ENCODE measurements at regions not wholly inside any gene's neighbourhood (a gene's known extent, or its start where the extent isn't known, plus 50 kb on each side); places are given as distances from the start of the nearest gene placed in this dataset.

GRCh38 chr18:39380186-39380725 is 1814.7 kb upstream of the CELF4 start:
- ChIA-PET CTCF (no interaction called here), POLR2A (ENCODE audit: unreplicated experiment) (no interaction called here)
- Histone ChIP-seq H3K9me3 (ENCODE audit: low read length) (no peaks in the 10 kb centered on the region), H3K27me3 (ENCODE audit: low read length) (no peaks in the 10 kb centered on the region), H3K79me2 (ENCODE audit: low read length) (no peaks in the 10 kb centered on the region), H3K9me2 (replicated peaks; ENCODE audit: low read length) (no peaks in the 10 kb centered on the region), H3K36me3 (ENCODE audit: low read depth, low read length) (no peaks in the 10 kb centered on the region), H3K4me2 (ENCODE audit: low read length) (no peak overlapping the region), H3K9ac (ENCODE audit: low read length) (no peak overlapping the region), H3F3A (ENCODE audit: low read length, unreplicated experiment) (no peaks in the 10 kb centered on the region), H3K4me3 (ENCODE audit: low read length) (no peak overlapping the region), H3K4me1 (ENCODE audit: insufficient read depth, low read length) (no peaks in the 10 kb centered on the region), H3K27ac (ENCODE audit: low read length) (no peak overlapping the region), H2AFZ (ENCODE audit: low read length) (no peak overlapping the region), H4K20me1 (ENCODE audit: low read length) (no peaks in the 10 kb centered on the region)
- TF ChIP-seq CTCF (conservative IDR thresholded peaks at IDR 0.05; ENCODE audit: low read depth, low read length) = no peak
- no peak for TF ChIP-seq EZH2 (IDR thresholded peaks at IDR 0.05; ENCODE audit: low read length, unreplicated experiment)
- TF ChIP-seq EZH2phosphoT487 (IDR thresholded peaks at IDR 0.05; ENCODE audit: borderline replicate concordance, low read length) = no peak
- intact Hi-C loops (cut with micrococcal nuclease) = no loop called here
- DNase-seq (no peak), ATAC-seq (no peak)
- no TSS peak for BruUV-seq (replicated peaks)

- Histone ChIP-seq H4K20me1 (ENCODE audit: low read length) (no peaks in the 10 kb centered on the region), H3K4me1 (ENCODE audit: insufficient read depth, low read length) (no peaks in the 10 kb centered on the region), H3K79me2 (ENCODE audit: low read length) (no peaks in the 10 kb centered on the region), H3K9me2 (replicated peaks; ENCODE audit: low read length) (no peaks in the 10 kb centered on the region), H3K9ac (ENCODE audit: low read length) (no peak overlapping the region), H3F3A (ENCODE audit: low read length, unreplicated experiment) (no peaks in the 10 kb centered on the region), H3K9me3 (ENCODE audit: low read length) (no peaks in the 10 kb centered on the region), H3K36me3 (ENCODE audit: low read depth, low read length) (no peaks in the 10 kb centered on the region), H3K27ac (ENCODE audit: low read length) (no peak overlapping the region), H3K4me3 (ENCODE audit: low read length) (no peak overlapping the region), H3K4me2 (ENCODE audit: low read length) (no peak overlapping the region), H2AFZ (ENCODE audit: low read length) (no peak overlapping the region), H3K27me3 (ENCODE audit: low read length) (no peaks in the 10 kb centered on the region)
- ATAC-seq (no peak), DNase-seq (no peak)
- TF ChIP-seq EZH2 (IDR thresholded peaks at IDR 0.05; ENCODE audit: low read length, unreplicated experiment) (no peak), EZH2phosphoT487 (IDR thresholded peaks at IDR 0.05; ENCODE audit: borderline replicate concordance, low read length) (no peak), CTCF (conservative IDR thresholded peaks at IDR 0.05; ENCODE audit: low read depth, low read length) (no peak)
- no TSS peak for BruUV-seq (replicated peaks)
- ChIA-PET POLR2A (ENCODE audit: unreplicated experiment) (no interaction called here), CTCF (no interaction called here)
- intact Hi-C loops (cut with micrococcal nuclease) = no loop called here
Measured at GRCh38 chr18:39375066-39375465, 1809.5 kb upstream of the CELF4 start.

GRCh38 chr18:39371996-39372395 is 1806.4 kb upstream of the CELF4 start:
- Histone ChIP-seq H3K4me2 (ENCODE audit: low read length) (no peak overlapping the region), H3K27ac (ENCODE audit: low read length) (no peak overlapping the region), H3K36me3 (ENCODE audit: low read depth, low read length) (no peaks in the 10 kb centered on the region), H3K4me1 (ENCODE audit: insufficient read depth, low read length) (no peaks in the 10 kb centered on the region), H3K79me2 (ENCODE audit: low read length) (no peaks in the 10 kb centered on the region), H2AFZ (ENCODE audit: low read length) (no peak overlapping the region), H4K20me1 (ENCODE audit: low read length) (no peaks in the 10 kb centered on the region), H3K9me2 (replicated peaks; ENCODE audit: low read length) (no peaks in the 10 kb centered on the region), H3K9me3 (ENCODE audit: low read length) (no peaks in the 10 kb centered on the region), H3K4me3 (ENCODE audit: low read length) (no peak overlapping the region), H3F3A (ENCODE audit: low read length, unreplicated experiment) (no peaks in the 10 kb centered on the region), H3K9ac (ENCODE audit: low read length) (no peak overlapping the region), H3K27me3 (ENCODE audit: low read length) (no peaks in the 10 kb centered on the region)
- no peak for TF ChIP-seq EZH2phosphoT487 (IDR thresholded peaks at IDR 0.05; ENCODE audit: borderline replicate concordance, low read length)
- no peak for TF ChIP-seq CTCF (conservative IDR thresholded peaks at IDR 0.05; ENCODE audit: low read depth, low read length)
- no peak for TF ChIP-seq EZH2 (IDR thresholded peaks at IDR 0.05; ENCODE audit: low read length, unreplicated experiment)
- no peak for DNase-seq
- CTCF ChIA-PET = no interaction called here
- no TSS peak for BruUV-seq (replicated peaks)
- intact Hi-C loops (cut with micrococcal nuclease) = no loop called here
- POLR2A ChIA-PET (ENCODE audit: unreplicated experiment) = no interaction called here
- ATAC-seq = no peak
